ENCODE measurements at regions not wholly inside any gene's neighbourhood (a gene's known extent, or its start where the extent isn't known, plus 50 kb on each side); places are given as distances from the start of the nearest gene placed in this dataset.
A peak's percentile ranks its signal among the peaks of the same experiment; 100 is the strongest.

DNA sequence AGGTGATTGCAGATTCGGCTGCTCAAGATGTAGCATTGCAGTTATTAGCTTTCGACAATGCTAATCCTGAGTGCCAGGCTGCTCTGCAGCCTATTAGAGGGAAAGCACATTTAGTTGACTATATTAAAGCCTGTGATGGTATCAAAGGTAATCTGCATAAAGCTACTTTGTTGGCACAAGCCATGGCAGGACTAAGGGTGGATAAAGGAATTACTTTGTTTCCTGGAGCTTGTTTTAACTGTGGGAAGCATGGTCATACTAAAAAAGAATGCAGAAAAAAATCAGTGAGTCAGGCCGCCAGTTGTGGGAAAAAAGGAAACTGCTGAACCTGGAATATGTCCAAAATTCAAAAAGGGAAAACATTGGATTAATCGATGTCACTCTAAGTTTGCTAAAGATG, 154.9 kb upstream of the TECRL start:
- 53% methylated on average over 4 of the region's 4 CpGs for WGBS (ENCODE audit: insufficient coverage, low coverage, low lambda C conversion rate, missing lambda C conversion rate)
- Histone ChIP-seq H3K4me1 (no peaks in the 10 kb centered on the region), H3K27ac (no peak overlapping the region), H3K9me3 (no peaks in the 10 kb centered on the region), H3K4me3 (no peak overlapping the region), H3K36me3 (no peaks in the 10 kb centered on the region), H3K27me3 (no peaks in the 10 kb centered on the region)
- ATAC-seq (no peak), DNase-seq (no peak)
- TF ChIP-seq, protein P1, sequence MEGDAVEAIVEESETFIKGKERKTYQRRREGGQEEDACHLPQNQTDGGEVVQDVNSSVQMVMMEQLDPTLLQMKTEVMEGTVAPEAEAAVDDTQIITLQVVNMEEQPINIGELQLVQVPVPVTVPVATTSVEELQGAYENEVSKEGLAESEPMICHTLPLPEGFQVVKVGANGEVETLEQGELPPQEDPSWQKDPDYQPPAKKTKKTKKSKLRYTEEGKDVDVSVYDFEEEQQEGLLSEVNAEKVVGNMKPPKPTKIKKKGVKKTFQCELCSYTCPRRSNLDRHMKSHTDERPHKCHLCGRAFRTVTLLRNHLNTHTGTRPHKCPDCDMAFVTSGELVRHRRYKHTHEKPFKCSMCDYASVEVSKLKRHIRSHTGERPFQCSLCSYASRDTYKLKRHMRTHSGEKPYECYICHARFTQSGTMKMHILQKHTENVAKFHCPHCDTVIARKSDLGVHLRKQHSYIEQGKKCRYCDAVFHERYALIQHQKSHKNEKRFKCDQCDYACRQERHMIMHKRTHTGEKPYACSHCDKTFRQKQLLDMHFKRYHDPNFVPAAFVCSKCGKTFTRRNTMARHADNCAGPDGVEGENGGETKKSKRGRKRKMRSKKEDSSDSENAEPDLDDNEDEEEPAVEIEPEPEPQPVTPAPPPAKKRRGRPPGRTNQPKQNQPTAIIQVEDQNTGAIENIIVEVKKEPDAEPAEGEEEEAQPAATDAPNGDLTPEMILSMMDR (IDR thresholded peaks at IDR 0.05) = no peak
- TF ChIP-seq POLR2A (IDR thresholded peaks at IDR 0.05) = no peak
- intact Hi-C loops (cut with DNase I) = no loop called here

DNA sequence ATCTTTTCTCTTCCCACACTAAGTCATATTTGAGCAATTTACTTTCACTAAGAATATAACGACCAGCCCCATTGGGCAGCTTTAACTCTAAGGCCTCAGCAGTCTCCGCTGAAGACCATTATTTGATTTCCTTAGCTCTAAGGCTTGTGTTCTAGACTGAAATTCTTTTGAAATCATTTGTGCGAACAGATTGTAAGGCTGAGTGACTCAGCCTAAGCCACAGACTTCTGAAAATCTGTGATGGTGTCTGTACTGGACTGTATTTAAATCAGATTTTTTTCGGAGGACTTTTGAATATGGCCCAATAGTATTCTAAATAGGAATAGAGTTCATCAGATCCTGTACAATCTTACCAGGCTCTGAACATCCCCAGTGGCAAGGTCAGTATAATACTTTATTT, 150.3 kb upstream of the TECRL start:
- DNase-seq = no peak
- TF ChIP-seq, protein P1 (IDR thresholded peaks at IDR 0.05) = no peak
- no peak for TF ChIP-seq POLR2A (IDR thresholded peaks at IDR 0.05)

DNA sequence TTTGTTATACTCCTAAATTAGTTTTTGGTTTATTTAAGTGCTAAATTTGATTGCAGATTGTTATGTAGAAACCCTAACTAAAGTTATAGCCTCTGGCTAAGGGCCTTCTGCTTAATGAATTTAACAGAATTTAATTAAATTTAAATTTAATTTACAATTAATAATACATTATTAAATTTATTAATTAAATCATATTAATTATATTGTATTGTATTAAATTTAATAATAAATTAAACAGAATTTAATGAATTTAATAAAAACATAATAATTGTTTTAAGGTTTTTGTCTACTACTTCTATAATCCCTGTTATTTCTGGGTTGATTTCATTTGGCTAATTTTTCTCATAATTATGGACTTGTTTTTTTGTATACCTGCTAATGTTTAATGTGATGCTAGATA, 141.9 kb upstream of the TECRL start:
- TF ChIP-seq, protein P1 (IDR thresholded peaks at IDR 0.05) = no peak
- no peak for TF ChIP-seq POLR2A (IDR thresholded peaks at IDR 0.05)
- ATAC-seq (no peak), DNase-seq (no peak)
- H3K36me3 ChIP-seq = no peaks in the 10 kb centered on the region
- H3K4me3 ChIP-seq = no peak overlapping the region
- intact Hi-C loops (cut with DNase I) = no loop called here
- no peak overlapping the region for H3K27ac ChIP-seq
- H3K27me3 ChIP-seq = no peaks in the 10 kb centered on the region
- no peaks in the 10 kb centered on the region for H3K4me1 ChIP-seq
- no peaks in the 10 kb centered on the region for H3K9me3 ChIP-seq

More for the DNA sequence above, 150.3 kb upstream of the TECRL start:
- Histone ChIP-seq H3K27ac (no peak overlapping the region), H3K36me3 (no peaks in the 10 kb centered on the region), H3K4me1 (no peaks in the 10 kb centered on the region), H3K9me3 (no peaks in the 10 kb centered on the region), H3K4me3 (no peak overlapping the region), H3K27me3 (no peaks in the 10 kb centered on the region)
- intact Hi-C loops (cut with DNase I) = no loop called here
- ATAC-seq = no peak
- WGBS (ENCODE audit: insufficient coverage, low coverage, low lambda C conversion rate, missing lambda C conversion rate) = 72% methylated on average over 4 of the region's 4 CpGs

DNA sequence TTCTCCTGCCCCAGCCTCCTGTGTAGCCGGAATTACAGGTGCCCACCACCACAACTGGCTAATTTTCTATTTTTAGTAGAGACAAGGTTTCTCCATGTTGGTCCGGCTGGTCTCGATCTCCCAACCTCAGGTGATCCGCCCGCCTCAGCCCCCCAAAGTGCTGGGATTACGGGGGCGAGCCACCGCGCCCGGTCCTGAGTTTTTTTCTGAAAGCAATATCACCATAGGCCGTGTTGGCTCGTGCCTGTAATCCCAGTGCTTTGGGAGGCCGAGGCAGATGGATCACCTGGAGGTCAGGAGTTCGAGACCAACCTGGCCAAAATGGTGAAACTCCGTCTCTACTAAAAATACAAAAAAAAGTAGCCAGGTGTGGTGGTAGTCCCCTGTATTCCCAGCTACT, 136.3 kb upstream of the TECRL start:
- no peak overlapping the region for H3K4me3 ChIP-seq
- ATAC-seq = no peak
- H3K27ac ChIP-seq = no peak overlapping the region
- H3K9me3 ChIP-seq = no peaks in the 10 kb centered on the region
- DNase-seq = no peak
- no peaks in the 10 kb centered on the region for H3K4me1 ChIP-seq
- WGBS (ENCODE audit: insufficient coverage, low coverage, low lambda C conversion rate, missing lambda C conversion rate) = 81% methylated on average over 7 of the region's 15 CpGs
- TF ChIP-seq, protein P1 (IDR thresholded peaks at IDR 0.05) = no peak
- no peak for TF ChIP-seq POLR2A (IDR thresholded peaks at IDR 0.05)
- intact Hi-C loops (cut with DNase I) = no loop called here
- no peaks in the 10 kb centered on the region for H3K27me3 ChIP-seq
- no peaks in the 10 kb centered on the region for H3K36me3 ChIP-seq

DNA sequence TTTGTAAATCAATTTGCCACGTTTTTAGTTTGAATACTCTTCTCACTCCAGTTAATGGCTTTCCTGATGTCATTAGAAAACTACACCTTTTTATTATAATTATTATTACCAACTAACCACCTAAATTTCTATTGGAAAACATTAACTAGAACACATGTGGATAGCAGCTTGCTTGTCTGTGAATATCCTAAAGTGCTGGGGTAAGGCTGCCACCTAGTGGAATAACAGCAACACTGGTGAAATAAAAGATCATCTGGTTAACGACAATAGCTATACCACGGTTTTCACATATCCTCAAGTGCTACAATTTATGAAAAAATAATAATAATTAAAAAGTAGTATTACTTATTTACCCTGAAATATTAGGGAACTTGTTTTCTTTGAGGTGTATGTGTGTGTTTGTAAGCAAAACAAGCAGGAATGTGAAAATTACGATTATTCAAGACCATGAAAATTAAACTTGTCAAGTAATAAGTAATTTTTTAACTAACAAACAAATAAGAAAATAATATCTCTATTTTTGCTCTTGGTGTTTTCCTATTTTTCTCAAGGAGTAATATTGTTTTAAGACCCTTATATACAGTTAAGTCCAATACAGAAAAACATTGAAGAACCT, 130.1 kb upstream of the TECRL start:
- DNase-seq (peak in 1 of 3 donors; percentile 59), ATAC-seq (peak; percentile 90 to 94 (median 92))
- Histone ChIP-seq H3K27ac (no peak overlapping the region), H3K9me3 (no peaks in the 10 kb centered on the region), H3K27me3 (peaks cover 0 to 4% of the 10 kb centered on the region in 2 donors), H3K4me1 (no peaks in the 10 kb centered on the region), H3K4me3 (no peak overlapping the region), H3K36me3 (no peaks in the 10 kb centered on the region)
- WGBS (ENCODE audit: insufficient coverage, low coverage, low lambda C conversion rate, missing lambda C conversion rate) = 12% methylated on average over 4 of the region's 4 CpGs
- intact Hi-C loops (cut with DNase I) = no loop called here
- TF ChIP-seq, protein P1 (IDR thresholded peaks at IDR 0.05) = peak; percentile 65 to 88 (median 84)
- TF ChIP-seq POLR2A (IDR thresholded peaks at IDR 0.05) = no peak

Measured in right lobe of liver (tissue), 6 donors.